Activated CD4-positive, CD25-positive, alpha-beta regulatory T cell (primary cell): ENCODE measurements at regions not wholly inside any gene's neighbourhood (a gene's known extent, or its start where the extent isn't known, plus 50 kb on each side); places are given as distances from the start of the nearest gene placed in this dataset.

ENCODE experiments used
- DNase-seq, 4 experiments: peaks; one replicate each; lab custom pipeline; 2025; lab: John Stamatoyannopoulos, UW

- DNase-seq: no peak
Measured at GRCh38 chr5:158119961-158120723, 261.2 kb upstream of the CLINT1 start.

- DNase-seq: no peak
Measured at GRCh38 chr5:158117467-158118160, 258.7 kb upstream of the CLINT1 start.

- no peak for DNase-seq
Measured at GRCh38 chr5:158116965-158117364, 258.0 kb upstream of the CLINT1 start.

- no peak for DNase-seq
Measured at GRCh38 chr5:158115468-158115867, 256.5 kb upstream of the CLINT1 start.

- DNase-seq: no peak
Measured at GRCh38 chr5:158108177-158108576, 249.2 kb upstream of the CLINT1 start.

GRCh38 chr5:158100373-158100888 is 241.5 kb upstream of the CLINT1 start:
- no peak for DNase-seq

- no peak for DNase-seq
Measured at GRCh38 chr5:158099571-158100105, 240.7 kb upstream of the CLINT1 start.

GRCh38 chr5:158096835-158097234 is 237.9 kb upstream of the CLINT1 start:
- DNase-seq: no peak

- no peak for DNase-seq
Measured at GRCh38 chr5:158086856-158087255, 227.9 kb upstream of the CLINT1 start.

GRCh38 chr5:158084292-158084691 is 225.3 kb upstream of the CLINT1 start:
- DNase-seq: no peak

GRCh38 chr5:158082696-158083287 is 223.8 kb upstream of the CLINT1 start:
- DNase-seq: no peak

GRCh38 chr5:158080112-158080511 is 221.2 kb upstream of the CLINT1 start:
- DNase-seq: no peak

GRCh38 chr5:158079097-158079496 is 220.2 kb upstream of the CLINT1 start:
- DNase-seq: no peak

- peak in 1 of 4 experiments; percentile 3 for DNase-seq
Measured at GRCh38 chr5:158074992-158075769, 216.2 kb upstream of the CLINT1 start.

GRCh38 chr5:158074597-158074991 is 215.6 kb upstream of the CLINT1 start:
- no peak for DNase-seq

GRCh38 chr5:158070859-158071258 is 211.9 kb upstream of the CLINT1 start:
- DNase-seq: no peak

GRCh38 chr5:158069838-158070237 is 210.9 kb upstream of the CLINT1 start:
- no peak for DNase-seq

- DNase-seq: no peak
Measured at GRCh38 chr5:158068964-158069363, 210.0 kb upstream of the CLINT1 start.

GRCh38 chr5:158066076-158066475 is 207.1 kb upstream of the CLINT1 start:
- DNase-seq: no peak

- DNase-seq: no peak
Measured at GRCh38 chr5:158064334-158065123, 205.6 kb upstream of the CLINT1 start.

- no peak for DNase-seq
Measured at GRCh38 chr5:158063052-158063451, 204.1 kb upstream of the CLINT1 start.
